Activated naive CD8-positive, alpha-beta T cell treated with anti-CD3 and anti-CD28 coated beads, Interleukin-2, amount 10 ng/mL, durations not matched to agents 7 days and 5 days (primary cell): ENCODE measurements at regions not wholly inside any gene's neighbourhood (a gene's known extent, or its start where the extent isn't known, plus 50 kb on each side); places are given as distances from the start of the nearest gene placed in this dataset.
"Not testable (repeated sequence)": the region's sequence is repeated elsewhere in the genome, so short reads cannot be mapped to it uniquely, and the experiment has no call there.

Source experiments
- ATAC-seq: fragments of 150-1000 bp; cut with Tn5 transposase; one replicate; pipeline ENCODE4 v1.10.0; 2021; ENCODE audit warnings: low read depth, moderate library complexity
- POLR2A ChIA-PET: fragments of 350-600 bp; sonication (Branson Sonifier 250); formaldehyde crosslinking; loops from one replicate; lab custom pipeline; 2021; ENCODE audit warnings: antibody characterized with exemption; lab: Charles Lee
- DNase-seq: peaks from one replicate; pipeline ENCODE4 v3.0.0; 2021
- H3K27ac Mint-ChIP-seq: one replicate; pipeline ENCODE4 v1.8.0; 2022; ENCODE audit warnings: mild to moderate bottlenecking, mixed read lengths
- H3K27me3 Mint-ChIP-seq: one replicate; pipeline ENCODE4 v1.8.0; 2022; ENCODE audit warnings: mild to moderate bottlenecking, moderate library complexity, mixed read lengths
- H3K36me3 Mint-ChIP-seq: one replicate; pipeline ENCODE4 v1.8.0; 2021; ENCODE audit warnings: mild to moderate bottlenecking, mixed read lengths
- H3K4me1 Mint-ChIP-seq: one replicate; pipeline ENCODE4 v1.8.0; 2021; ENCODE audit warnings: mixed read lengths
- H3K4me3 Mint-ChIP-seq: one replicate; pipeline ENCODE4 v1.8.0; 2022; ENCODE audit warnings: mild to moderate bottlenecking, moderate library complexity, mixed read lengths
- H3K9me3 Mint-ChIP-seq: one replicate; pipeline ENCODE4 v1.8.0; 2021; ENCODE audit warnings: mixed read lengths

DNA sequence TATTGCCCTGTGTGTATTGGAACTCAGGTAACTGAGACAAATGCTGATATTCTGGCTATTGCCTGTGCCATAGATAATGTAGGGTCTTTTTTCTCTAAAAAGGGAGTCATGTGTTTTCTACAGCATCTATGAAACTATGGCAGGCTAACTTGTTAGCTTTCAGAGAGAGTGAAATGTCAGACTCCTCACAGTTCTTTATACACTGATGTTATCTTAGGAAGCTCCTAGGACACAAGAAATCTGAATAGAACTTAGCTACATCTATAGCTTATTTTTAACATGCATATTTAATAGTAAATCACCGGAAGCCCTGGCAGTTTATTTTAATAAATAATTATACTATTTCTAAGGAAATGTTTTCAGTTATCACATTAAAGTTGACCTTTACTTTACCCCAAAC, 369.6 kb downstream of the NAF1 start:
- DNase-seq, result no peak
- Mint-ChIP-seq H3K9me3 (peaks cover 3% of the 10 kb centered on the region), H3K27me3 (no peaks in the 10 kb centered on the region), H3K4me3 (no peak overlapping the region), H3K27ac (no peak overlapping the region), H3K4me1 (no peaks in the 10 kb centered on the region), H3K36me3 (no peaks in the 10 kb centered on the region)
- ATAC-seq, result no peak
- POLR2A ChIA-PET, result no interaction called here

DNA sequence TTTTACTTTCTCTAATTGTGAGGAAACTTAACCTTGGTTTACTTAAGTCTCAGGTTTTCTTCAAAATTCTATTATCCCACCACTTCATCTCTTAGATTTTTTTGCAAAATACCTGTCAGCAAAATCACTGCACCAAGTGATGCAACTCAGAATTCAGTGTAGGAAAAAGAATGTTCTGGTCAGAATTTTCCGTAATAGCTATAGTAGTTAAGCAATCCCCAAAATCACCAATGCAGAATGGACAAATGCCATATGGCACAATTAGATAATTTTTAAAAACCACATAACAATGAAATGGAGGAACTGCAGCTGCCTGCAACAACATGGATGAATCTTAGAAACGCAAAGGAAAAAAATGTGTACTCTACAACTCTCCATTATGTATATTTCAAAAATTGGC, 373.1 kb downstream of the NAF1 start:
- no peak for ATAC-seq
- H3K4me3 Mint-ChIP-seq, result no peak overlapping the region

DNA sequence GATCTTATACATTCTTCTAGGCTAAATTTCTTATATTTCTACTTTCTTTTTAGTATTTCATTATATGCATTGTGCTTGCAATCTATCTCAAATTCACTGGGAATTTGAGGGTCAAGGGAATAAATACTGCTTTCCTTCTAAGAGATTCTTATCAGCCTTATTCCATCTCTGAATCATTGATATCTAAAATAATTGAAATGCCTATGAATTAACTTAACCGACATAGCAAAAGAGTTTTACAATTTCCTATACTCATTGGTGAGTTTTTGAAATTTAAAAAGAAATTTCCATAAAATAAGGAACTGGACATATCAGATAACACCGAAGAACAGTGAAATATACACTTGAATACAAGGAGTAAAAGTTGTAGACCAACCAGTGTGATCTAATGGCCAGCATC, 373.7 kb downstream of the NAF1 start:
- no peaks in the 10 kb centered on the region for H3K9me3 Mint-ChIP-seq
- no peaks in the 10 kb centered on the region for H3K36me3 Mint-ChIP-seq
- H3K4me1 Mint-ChIP-seq, result no peaks in the 10 kb centered on the region
- DNase-seq, result no peak
- H3K4me3 Mint-ChIP-seq, result no peak overlapping the region
- no peaks in the 10 kb centered on the region for H3K27me3 Mint-ChIP-seq
- no peak for ATAC-seq
- POLR2A ChIA-PET, result no interaction called here
- H3K27ac Mint-ChIP-seq, result no peak overlapping the region

More for the DNA sequence above, 373.1 kb downstream of the NAF1 start:
- Mint-ChIP-seq H3K27ac (no peak overlapping the region), H3K36me3 (no peaks in the 10 kb centered on the region), H3K4me1 (no peaks in the 10 kb centered on the region), H3K27me3 (no peaks in the 10 kb centered on the region), H3K9me3 (no peaks in the 10 kb centered on the region)
- POLR2A ChIA-PET, result no interaction called here
- DNase-seq, result no peak

DNA sequence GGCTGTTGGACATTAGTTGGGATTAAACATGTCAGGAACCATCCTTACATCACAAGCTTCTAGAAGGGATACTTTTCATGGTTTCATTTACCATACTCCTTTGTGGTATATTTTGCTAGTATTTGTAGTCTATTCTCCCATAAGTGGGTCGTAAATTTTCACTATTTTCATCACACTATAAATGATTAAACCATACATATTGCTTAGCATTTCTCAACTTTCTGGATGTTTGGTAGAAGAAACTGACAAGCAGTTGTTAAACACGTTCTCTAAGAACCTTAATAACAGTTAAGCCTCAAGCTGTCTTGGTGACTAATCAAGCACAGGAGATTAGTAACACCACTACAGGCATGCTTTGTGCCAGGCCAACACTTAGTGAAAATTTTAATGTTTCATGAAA, 375.5 kb downstream of the NAF1 start:
- ATAC-seq, result no peak
- H3K36me3 Mint-ChIP-seq, result no peaks in the 10 kb centered on the region

DNA sequence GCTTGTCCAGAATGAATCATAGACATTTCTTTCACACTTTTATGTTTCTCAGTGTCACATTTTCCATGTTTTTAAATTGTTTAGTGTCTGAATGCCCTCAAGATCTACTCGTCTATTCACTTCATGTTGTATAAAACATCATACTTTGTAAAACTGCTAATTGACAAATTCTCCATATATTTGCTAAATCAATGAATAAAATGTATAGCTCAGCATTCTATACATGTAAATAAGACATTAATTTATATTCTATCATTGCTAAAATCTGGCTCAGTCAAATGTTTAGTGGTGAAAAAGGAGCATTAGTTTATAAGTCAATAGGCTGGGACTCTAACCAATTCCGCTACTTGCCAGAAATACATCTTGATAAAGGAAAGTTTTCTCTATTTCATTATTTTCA, 379.6 kb downstream of the NAF1 start:
- Mint-ChIP-seq H3K4me3 (no peak overlapping the region), H3K27ac (no peak overlapping the region), H3K9me3 (no peaks in the 10 kb centered on the region), H3K36me3 (no peaks in the 10 kb centered on the region), H3K27me3 (no peaks in the 10 kb centered on the region), H3K4me1 (no peaks in the 10 kb centered on the region)
- POLR2A ChIA-PET, result no interaction called here
- ATAC-seq (no peak), DNase-seq (no peak)

More for the DNA sequence above, 375.5 kb downstream of the NAF1 start:
- H3K27me3 Mint-ChIP-seq, result no peaks in the 10 kb centered on the region
- H3K9me3 Mint-ChIP-seq, result no peaks in the 10 kb centered on the region
- no peak for DNase-seq
- H3K27ac Mint-ChIP-seq, result no peak overlapping the region
- POLR2A ChIA-PET, result no interaction called here
- no peaks in the 10 kb centered on the region for H3K4me1 Mint-ChIP-seq
- no peak overlapping the region for H3K4me3 Mint-ChIP-seq

DNA sequence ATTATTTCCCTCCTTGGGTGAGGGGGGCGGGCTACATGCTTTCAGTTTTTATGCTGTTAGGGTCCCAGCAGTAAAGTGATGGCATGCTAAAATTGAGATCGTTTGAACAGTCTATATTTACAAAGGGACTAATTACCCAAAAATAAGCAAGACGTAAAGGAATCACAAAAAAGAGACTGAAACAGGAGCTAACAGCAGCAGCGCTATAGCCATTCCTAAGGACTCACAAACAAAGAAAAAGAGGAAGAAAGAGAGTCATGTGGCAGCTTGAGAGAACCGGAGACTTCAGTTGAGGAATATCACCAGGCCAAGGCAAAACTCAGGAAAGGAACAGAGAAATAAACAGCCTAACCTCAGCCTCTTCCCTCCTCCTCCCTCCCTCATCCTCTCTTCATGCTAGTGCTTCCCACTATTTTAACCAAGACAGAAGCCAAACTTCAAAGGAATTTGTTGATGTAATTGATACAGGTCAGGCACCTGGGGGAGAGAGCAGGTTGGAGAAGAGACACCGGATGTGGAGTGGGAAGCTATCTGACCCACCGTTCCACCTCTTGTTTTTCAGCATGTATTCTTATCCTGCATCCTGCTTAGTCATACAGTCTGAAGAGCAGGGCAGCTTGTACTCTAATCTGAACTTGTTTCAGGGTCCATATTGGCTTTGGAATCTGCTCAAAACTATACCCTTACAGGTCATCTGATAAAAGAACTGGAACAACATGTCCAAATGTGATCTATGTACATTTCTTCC, 383.7 kb downstream of the NAF1 start:
- Mint-ChIP-seq H3K4me3 (no peak overlapping the region), H3K27ac (no peak overlapping the region), H3K36me3 (no peaks in the 10 kb centered on the region), H3K27me3 (no peaks in the 10 kb centered on the region), H3K9me3 (no peaks in the 10 kb centered on the region), H3K4me1 (no peaks in the 10 kb centered on the region)
- ATAC-seq (no peak), DNase-seq (no peak)
- POLR2A ChIA-PET, result no interaction called here

DNA sequence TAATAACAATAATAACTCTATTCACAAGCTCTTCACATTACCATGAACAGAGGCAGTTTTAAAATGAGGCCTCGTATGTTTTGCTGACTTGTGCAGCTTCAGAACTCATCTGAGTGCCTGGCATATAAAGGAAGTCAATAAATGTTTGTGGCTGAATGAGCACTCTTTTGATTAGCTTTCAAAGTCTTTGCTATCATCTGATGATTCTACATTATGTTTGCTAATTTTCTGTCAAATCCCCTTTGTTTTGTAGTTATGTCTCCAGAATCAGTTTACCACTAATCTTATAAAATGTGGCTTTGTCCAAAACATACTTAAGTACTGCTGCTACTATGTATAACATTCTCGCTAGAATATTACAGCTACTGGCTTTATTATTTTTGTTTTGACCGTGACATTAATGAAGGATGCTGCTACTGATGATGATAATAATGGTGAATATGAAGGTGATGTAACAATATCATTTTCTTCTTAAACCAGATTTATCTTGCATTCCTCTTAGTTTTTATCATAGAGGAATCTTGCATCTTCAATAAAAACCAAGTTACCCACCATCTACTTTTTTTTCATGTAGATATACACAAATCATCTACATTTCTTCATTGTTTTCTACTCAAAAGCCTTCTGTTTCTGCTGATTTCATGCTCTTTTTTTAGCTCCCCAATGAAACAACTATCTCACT, 384.5 kb downstream of the NAF1 start:
- no peak overlapping the region for H3K27ac Mint-ChIP-seq
- POLR2A ChIA-PET, result no interaction called here
- no peak for DNase-seq
- H3K4me3 Mint-ChIP-seq, result no peak overlapping the region
- H3K27me3 Mint-ChIP-seq, result no peaks in the 10 kb centered on the region
- no peak for ATAC-seq
- H3K9me3 Mint-ChIP-seq, result no peaks in the 10 kb centered on the region
- no peaks in the 10 kb centered on the region for H3K36me3 Mint-ChIP-seq
- no peaks in the 10 kb centered on the region for H3K4me1 Mint-ChIP-seq

DNA sequence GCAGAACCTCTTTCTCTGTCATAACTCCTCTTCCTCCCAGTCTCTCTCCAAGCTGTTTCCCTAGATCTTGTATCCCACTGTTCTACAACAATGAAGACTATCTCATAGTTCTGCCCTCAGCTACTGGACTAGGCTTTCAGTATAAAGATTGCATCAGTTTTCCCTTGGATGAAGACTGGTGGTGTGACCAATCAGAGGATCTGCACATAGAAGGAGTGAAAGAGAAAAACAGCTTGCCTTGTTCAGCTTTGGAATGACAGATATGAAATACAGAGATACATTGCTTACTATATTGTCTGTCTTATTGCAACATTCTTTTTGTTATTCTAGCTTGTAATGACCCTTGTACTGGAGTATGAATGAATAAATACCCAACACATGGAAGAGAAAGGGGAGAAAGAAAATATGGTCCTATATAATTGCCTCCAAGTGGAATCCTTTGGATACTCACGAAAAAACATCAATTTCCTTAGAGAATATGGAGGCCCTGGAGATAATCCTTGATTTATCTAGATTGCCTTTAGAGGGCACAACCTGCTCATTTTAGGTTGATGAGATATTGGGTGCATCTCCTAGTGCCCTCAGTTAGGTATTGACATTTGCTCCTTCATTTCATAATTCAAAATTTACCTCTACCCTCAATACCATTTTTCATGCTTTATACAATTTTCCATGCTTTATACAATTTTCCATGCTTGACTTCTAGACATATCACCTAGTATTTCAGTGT, 395.8 kb downstream of the NAF1 start:
- ATAC-seq, result no peak
- Mint-ChIP-seq H3K27ac (no peak overlapping the region), H3K4me1 (no peaks in the 10 kb centered on the region), H3K36me3 (no peaks in the 10 kb centered on the region), H3K4me3 (no peak overlapping the region), H3K9me3 (no peaks in the 10 kb centered on the region), H3K27me3 (no peaks in the 10 kb centered on the region)
- POLR2A ChIA-PET, result no interaction called here
- no peak for DNase-seq

DNA sequence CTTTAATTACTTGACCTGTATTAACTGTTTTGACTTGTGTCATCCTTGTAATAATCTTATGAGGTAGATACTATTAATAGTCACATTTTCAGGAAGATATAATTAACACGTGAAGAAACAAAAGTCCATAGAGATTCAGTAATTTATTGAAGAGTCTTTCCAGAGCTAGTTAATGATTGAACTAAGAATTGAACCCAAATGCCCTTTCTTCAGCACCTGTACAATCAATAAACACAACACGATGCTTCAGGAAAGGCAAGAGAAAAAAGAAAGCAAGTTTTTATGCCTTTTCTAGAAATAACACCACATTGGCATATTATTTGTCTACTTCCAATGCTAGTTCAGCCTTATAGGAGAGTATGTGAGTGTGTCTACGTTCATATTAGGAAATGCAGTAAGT, 399.6 kb downstream of the NAF1 start:
- ATAC-seq, result no peak
- H3K4me3 Mint-ChIP-seq, result no peak overlapping the region
- H3K36me3 Mint-ChIP-seq, result no peaks in the 10 kb centered on the region

DNA sequence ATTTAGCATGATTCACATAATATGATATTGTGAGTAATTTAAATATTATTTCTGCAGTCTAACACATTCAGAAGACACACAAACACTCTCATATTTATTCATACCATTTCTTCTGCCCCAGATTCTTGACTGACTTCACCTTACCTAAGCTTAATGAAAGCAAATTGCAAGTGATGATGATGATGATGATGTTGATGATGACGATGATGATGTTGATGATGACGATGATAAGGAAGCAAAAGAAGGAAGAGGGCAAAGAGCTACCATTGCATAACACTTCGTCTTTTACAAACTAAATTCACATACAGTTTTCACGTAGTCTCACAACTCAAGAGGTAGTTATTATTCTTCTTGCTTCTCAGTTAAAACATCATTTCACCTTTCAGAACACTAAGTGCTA, 404.7 kb downstream of the NAF1 start:
- no peaks in the 10 kb centered on the region for H3K36me3 Mint-ChIP-seq
- no peaks in the 10 kb centered on the region for H3K4me1 Mint-ChIP-seq
- no peak overlapping the region for H3K4me3 Mint-ChIP-seq
- H3K9me3 Mint-ChIP-seq, result no peaks in the 10 kb centered on the region
- ATAC-seq, result no peak
- no peak overlapping the region for H3K27ac Mint-ChIP-seq
- no peak for DNase-seq
- POLR2A ChIA-PET, result no interaction called here
- H3K27me3 Mint-ChIP-seq, result no peaks in the 10 kb centered on the region

More for the DNA sequence above, 399.6 kb downstream of the NAF1 start:
- DNase-seq, result no peak
- POLR2A ChIA-PET, result no interaction called here
- Mint-ChIP-seq H3K4me1 (no peaks in the 10 kb centered on the region), H3K27ac (no peak overlapping the region), H3K9me3 (no peaks in the 10 kb centered on the region), H3K27me3 (no peaks in the 10 kb centered on the region)

DNA sequence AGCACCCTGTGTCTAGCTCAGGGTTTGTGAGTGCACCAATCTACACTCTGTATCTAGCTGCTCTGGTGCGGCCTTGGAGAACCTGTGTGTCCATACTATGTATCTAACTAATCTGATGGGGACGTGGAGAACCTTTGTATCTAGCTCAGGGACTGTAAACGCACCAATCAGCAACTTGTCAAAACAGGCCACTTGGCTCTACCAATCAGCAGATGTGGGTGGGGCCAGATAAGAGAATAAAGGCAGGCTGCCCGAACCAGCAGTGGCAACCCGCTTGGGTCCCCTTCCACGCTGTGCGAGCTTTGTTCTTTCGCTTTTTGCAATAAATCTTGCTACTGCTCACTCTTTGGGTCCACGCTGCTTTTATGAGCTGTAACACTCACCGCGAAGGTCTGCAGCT, 426.5 kb downstream of the NAF1 start:
- H3K36me3 Mint-ChIP-seq, H3K27ac Mint-ChIP-seq, POLR2A ChIA-PET, DNase-seq, H3K4me1 Mint-ChIP-seq, ATAC-seq, H3K4me3 Mint-ChIP-seq, H3K9me3 Mint-ChIP-seq, H3K27me3 Mint-ChIP-seq: not testable (repeated sequence)

DNA sequence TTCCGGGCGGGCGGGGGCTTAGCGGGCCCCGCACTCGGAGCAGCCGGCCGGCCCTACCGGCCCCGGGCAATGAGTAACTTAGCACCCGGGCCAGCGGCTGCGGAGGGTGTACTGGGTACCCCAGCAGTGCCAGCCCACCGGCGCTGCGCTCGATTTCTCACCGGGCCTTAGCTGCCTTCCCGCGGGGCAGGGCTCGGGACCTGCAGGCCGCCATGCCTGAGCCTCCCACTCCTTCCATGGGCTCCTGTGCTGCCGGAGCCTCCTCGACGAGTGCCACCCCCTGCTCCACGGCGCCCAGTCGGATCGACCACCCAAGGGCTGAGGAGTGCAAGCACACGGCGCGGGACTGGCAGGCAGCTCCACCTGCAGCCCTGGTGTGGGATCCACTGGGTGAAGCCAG, 427.1 kb downstream of the NAF1 start:
- H3K9me3 Mint-ChIP-seq, H3K27me3 Mint-ChIP-seq, DNase-seq, ATAC-seq, POLR2A ChIA-PET, H3K27ac Mint-ChIP-seq, H3K4me1 Mint-ChIP-seq, H3K36me3 Mint-ChIP-seq, H3K4me3 Mint-ChIP-seq: not testable (repeated sequence)

DNA sequence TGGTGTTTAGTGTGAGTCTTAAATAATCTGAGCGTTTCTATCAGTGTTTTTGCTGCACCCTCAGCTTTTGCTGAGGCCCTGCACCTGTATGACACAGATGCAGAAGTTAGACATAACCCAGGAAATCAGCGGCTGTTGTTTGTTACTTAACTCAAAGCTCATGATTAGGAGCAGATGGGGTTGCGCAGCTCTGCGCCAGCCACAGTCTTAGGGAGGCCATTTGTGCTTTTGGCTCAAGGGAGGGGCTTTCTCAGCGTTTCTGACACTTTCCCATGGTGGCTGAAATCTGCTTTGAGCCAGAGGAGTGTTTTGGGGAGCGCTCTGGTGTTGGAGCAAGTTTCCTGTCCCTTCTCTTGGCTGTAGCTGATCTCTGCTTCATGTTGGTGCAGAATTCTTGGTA, 433.8 kb downstream of the NAF1 start:
- ATAC-seq (no peak), DNase-seq (no peak)
- H3K4me3 Mint-ChIP-seq, result no peak overlapping the region
- H3K4me1 Mint-ChIP-seq, result no peaks in the 10 kb centered on the region
- POLR2A ChIA-PET, result no interaction called here
- no peaks in the 10 kb centered on the region for H3K9me3 Mint-ChIP-seq
- H3K27me3 Mint-ChIP-seq, result no peaks in the 10 kb centered on the region
- H3K27ac Mint-ChIP-seq, result no peak overlapping the region
- no peaks in the 10 kb centered on the region for H3K36me3 Mint-ChIP-seq

DNA sequence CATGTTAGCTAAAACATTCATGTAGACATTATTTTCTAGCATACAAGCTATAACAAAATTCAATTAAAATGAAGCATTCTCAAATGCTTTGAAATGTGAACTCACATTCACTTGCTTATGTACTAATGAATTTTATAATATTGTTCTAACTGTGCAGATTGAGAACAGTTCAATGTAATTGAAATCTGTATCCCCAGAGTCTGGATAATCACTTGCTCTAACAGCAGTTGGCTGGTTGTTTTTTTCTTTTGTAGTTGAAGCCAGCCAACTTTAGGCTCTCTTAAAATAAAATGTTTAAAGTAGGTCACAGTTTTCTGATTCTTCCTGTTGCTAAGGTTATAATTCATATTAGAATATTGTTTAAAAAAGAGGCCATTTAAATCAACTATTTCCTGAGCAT, 438.9 kb downstream of the NAF1 start:
- Mint-ChIP-seq H3K9me3 (peaks cover 1% of the 10 kb centered on the region), H3K27ac (no peak overlapping the region), H3K4me1 (no peaks in the 10 kb centered on the region), H3K36me3 (no peaks in the 10 kb centered on the region), H3K27me3 (no peaks in the 10 kb centered on the region), H3K4me3 (no peak overlapping the region)
- DNase-seq, result no peak
- ATAC-seq, result no peak
- POLR2A ChIA-PET, result no interaction called here
